ENCODE measurements at regions not wholly inside any gene's neighbourhood (a gene's known extent, or its start where the extent isn't known, plus 50 kb on each side); places are given as distances from the start of the nearest gene placed in this dataset.

DNA sequence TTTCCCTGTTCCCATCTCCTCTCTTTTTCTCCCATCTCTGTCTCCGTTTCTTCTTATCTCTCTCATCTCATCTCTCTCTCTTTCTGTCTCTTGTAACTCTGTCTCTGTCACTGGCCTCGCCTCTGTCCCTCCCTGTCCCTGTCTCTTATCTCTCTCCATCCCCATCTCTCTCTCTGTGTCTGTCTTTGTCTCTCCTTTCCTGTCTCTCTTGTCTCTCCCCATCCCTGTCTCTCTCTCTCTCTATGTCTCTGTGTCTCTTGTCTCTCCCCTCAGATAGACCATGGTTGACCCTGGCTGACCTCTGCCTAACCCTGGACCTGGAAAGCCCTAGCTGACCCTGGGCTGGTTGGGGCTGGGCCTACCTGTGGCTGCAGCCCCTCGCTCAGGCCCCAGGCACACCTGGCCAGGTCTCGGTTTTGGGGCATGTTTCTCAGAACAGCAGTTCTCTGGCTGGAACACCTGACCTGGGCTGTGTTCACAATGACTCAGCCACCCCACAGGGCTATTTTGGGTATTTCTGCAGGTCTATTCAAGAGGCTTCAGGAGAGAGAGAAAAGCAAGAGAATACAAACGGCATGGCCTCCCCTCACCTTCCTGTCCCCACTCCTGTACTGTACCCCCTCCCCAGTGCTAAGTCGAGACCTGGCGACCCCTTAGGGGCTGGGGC lies 174.4 kb downstream of the TMEM121 start (continued):
- TF ChIP-seq, protein P1, sequence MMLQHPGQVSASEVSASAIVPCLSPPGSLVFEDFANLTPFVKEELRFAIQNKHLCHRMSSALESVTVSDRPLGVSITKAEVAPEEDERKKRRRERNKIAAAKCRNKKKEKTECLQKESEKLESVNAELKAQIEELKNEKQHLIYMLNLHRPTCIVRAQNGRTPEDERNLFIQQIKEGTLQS (IDR thresholded peaks at IDR 0.05; ENCODE audit: insufficient read depth, low read depth, low read length) = no peak
- TF ChIP-seq, protein P2, sequence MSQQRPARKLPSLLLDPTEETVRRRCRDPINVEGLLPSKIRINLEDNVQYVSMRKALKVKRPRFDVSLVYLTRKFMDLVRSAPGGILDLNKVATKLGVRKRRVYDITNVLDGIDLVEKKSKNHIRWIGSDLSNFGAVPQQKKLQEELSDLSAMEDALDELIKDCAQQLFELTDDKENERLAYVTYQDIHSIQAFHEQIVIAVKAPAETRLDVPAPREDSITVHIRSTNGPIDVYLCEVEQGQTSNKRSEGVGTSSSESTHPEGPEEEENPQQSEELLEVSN (IDR thresholded peaks at IDR 0.05) = no peak
- TF ChIP-seq, protein P3, sequence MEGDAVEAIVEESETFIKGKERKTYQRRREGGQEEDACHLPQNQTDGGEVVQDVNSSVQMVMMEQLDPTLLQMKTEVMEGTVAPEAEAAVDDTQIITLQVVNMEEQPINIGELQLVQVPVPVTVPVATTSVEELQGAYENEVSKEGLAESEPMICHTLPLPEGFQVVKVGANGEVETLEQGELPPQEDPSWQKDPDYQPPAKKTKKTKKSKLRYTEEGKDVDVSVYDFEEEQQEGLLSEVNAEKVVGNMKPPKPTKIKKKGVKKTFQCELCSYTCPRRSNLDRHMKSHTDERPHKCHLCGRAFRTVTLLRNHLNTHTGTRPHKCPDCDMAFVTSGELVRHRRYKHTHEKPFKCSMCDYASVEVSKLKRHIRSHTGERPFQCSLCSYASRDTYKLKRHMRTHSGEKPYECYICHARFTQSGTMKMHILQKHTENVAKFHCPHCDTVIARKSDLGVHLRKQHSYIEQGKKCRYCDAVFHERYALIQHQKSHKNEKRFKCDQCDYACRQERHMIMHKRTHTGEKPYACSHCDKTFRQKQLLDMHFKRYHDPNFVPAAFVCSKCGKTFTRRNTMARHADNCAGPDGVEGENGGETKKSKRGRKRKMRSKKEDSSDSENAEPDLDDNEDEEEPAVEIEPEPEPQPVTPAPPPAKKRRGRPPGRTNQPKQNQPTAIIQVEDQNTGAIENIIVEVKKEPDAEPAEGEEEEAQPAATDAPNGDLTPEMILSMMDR (IDR thresholded peaks at IDR 0.05; ENCODE audit: control extremely low read depth in 1 of 3, insufficient read depth in 1 of 3, low read depth in 1 of 3, low read length in 3 of 3) = no peak

Data from H1 (cell line).